Smooth muscle cell of the brain vasculature (primary cell): ENCODE measurements at regions not wholly inside any gene's neighbourhood (a gene's known extent, or its start where the extent isn't known, plus 50 kb on each side); places are given as distances from the start of the nearest gene placed in this dataset.
"Not testable (repeated sequence)": the region's sequence is repeated elsewhere in the genome, so short reads cannot be mapped to it uniquely, and the experiment has no call there.

Source experiments
- DNase-seq: peaks from one replicate; pipeline ENCODE4 v3.0.0-alpha.2; 2012; ENCODE audit warnings: low read depth, low spot score

DNA sequence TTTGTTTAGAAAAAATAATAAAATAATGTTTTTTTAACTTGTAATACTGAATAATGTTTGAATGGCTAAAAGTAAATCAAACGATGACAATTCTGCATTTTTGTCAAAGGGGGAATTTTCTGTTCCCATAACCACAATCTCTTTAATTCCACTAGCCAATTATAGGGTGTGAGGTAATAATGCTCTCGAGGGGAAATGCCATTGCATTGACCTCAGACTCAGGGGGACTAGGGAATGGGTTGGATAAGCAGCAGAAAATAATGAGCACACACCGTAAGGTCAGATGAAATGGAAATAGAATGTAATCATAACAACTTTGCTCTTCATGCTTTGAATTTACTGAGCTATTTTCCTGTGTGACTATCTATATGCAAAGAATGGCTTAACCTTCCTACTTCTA is 584.7 kb downstream of the RFPL4B start:
- no peak for DNase-seq

DNA sequence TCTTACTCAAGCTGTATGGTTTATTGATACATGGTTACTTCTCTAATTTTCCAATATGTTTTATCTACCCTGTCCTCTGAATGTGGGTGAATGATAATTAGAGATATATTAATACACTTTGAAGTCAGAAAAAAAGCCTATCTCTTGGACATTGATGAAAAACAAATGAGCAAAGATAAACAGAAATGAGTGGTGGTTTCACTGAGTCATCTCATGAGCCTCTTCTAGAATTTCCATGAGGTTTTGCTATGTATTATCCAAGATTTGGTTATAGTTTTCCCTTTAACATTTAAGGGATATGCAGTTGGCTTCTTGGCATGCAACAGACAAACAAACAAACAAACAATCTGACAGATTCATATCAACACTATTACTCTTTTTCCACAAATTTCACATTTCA is 586.8 kb downstream of the RFPL4B start:
- DNase-seq = no peak

DNA sequence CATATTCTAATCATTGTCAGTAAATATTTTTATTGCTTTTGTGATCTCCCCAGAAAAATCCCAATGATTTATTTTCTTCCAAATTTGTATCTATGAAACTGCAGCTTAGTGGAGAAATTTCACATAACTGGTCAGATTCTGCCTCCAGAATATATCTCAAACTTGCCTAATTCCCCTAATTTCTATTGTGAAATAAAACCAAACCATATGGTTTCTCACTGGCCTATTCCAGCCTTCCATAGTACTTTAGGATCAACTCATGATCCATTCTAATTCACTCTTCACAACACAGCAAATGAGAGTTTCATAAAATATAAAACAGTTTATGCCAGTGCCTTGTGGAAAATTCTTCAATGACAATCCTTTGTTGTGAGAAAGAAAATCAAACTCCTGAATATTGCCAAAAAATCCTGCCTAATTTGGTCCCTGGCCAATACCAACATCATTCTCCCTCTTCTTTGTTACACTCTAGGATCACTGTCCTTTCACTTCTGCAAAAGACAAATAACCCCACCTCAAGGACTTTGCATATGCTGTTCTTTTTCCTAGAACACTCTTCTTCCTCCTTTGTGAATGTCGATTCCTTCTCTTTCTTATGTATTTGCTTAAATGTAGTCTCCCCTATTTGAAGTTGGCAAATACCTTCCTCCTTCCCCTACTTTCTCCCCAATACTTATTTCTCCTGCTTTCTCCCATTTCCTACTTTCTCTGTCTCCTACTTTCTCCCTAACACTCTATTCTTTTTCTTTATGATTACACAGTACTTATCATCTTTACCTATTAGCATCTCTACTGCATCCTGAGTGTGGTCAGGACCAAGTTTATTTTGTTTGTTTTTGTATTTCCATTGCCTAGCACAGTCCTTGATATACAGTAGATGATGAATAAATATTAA is 587.5 kb downstream of the RFPL4B start:
- no peak for DNase-seq

DNA sequence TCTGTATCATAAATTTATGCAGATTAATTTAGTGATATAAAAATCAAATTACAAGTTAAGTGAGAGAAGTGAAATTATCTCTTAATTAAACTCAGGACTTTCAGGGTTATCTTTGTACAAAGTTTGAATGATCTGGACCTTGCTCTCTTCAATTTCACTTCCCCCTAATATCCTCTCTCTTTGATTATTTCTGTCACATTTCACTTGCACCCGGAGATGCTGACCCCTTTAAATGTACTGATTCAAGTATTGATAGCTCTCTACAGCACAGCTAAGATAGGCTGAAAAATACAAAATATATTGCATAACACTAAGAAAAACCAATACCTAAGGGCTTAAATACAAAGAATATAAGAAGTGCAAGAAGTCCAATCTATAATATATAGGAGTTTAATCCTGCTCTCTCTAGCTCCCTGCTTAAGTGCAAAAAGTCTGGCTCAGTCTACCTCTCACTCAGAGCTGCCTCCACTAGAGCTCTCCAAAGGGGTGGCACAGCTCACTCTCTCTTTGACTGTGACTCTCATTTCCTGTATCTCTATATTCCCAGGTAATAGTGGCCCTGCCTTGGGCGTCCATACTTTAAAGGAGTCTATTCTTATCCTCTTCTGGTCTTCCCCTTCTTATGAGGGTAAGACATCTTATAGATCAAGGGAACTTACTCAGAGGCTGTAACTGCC is 588.4 kb downstream of the RFPL4B start:
- no peak for DNase-seq

DNA sequence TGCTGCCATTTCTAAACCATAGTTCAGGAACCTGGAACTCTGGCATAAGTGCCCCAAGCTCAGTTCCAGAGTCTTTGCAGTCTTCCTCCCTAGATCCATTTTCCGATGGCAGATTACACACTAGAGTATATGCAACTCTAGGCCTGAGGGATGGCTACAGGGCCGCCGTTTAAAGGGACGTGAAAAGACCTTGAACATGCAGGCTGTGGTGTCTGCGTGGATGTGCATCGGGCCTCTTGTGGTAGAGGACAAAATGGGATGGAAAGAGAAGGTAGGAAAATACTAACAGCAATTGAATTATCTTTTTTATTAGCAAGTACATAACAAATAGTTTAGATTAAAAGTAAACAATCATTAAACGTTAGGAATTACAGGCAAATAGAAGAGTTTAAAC is 588.9 kb downstream of the RFPL4B start:
- DNase-seq = no peak

DNA sequence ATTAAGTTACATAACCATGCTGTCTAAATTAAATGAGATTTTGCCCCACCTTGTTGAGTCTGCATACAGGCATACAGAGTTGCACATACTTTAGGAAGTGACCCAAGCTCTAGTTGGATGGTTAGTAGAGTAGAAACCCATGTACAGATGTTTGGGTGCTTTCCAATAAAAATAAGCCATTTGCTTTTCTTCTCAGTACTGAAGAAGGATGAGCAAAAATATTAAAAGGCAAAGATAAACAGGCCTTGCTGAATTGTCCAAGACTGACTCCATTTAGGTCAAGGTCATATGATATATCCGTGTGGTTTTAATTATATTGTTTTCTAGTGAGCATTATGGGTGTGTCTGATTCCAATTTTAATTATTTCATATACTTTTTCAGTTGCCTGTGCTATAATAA is 589.4 kb downstream of the RFPL4B start:
- DNase-seq = peak; percentile 69

DNA sequence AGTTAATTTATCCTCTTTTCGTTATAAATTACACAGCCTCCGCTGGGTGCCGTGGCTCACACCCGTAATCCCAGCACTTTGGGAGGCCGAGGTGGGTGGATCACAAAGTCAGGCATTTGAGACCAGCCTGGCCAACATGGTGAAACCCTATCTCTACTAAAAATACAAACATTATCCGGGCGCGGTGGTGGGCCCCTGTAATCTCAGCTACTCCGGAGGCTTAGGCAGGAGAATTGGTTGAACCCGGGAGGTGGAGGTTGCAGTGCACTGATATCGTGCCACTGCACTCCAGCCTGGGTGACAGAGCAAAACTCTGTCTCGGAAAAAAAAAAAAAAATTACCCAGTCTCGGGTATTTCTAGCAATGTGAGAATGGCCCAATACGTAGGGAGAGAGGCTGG is 590.6 kb downstream of the RFPL4B start:
- not testable (repeated sequence) for DNase-seq

DNA sequence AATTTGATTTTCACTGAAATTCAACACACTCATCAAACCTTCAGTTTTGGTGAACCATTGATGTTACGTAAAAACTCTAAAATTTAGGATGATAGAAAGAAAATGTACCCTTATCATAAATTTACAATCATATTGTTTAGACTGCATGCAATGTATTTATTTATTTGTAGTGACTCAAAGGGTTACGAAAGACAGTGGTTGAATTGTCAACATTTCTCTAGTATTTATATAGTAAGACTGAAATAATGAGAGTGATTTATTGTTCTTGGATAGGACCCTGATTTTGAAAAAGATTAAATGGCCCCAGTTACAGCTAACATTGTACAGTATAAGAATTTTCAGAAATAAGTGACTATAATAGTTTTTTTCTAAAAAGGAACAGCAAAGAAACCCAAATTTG is 591.5 kb downstream of the RFPL4B start:
- no peak for DNase-seq

DNA sequence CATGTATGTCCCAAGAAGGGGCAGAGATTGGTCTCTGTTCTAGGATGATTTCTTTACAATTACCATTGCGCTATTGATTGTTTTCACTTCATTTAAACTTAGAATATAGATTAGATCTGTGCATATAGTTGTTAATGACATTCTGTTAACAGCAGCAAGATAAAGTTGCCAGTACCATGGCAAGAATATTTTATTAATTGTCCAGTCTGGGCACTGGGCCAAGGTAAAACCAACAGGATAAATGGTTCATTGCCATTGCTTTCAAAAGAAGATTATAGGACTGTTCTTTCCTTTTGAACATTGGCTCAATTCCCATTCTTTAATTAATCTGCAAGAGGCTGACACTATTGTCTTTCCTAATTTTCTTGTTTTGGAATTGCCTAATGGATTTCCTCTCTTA is 592.4 kb downstream of the RFPL4B start:
- DNase-seq = no peak

DNA sequence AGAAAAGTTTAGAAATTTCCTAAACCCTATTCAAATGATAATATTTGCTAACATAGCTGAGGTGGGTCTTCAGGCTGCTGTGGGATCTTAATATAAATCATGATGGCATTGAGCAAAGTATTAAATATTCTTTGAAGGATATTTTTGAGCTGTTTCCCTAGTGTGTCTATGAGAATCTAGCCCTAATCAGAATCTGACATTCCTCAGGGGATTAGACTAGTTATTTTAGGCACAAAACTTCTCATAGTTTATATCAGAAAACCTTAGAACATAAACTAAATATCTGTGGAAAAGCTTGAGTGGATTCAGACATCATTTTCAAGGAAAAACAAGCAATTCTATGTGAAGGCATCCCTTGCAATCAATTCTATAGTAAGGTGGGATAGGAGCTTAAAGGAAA is 594.5 kb downstream of the RFPL4B start:
- DNase-seq = no peak

DNA sequence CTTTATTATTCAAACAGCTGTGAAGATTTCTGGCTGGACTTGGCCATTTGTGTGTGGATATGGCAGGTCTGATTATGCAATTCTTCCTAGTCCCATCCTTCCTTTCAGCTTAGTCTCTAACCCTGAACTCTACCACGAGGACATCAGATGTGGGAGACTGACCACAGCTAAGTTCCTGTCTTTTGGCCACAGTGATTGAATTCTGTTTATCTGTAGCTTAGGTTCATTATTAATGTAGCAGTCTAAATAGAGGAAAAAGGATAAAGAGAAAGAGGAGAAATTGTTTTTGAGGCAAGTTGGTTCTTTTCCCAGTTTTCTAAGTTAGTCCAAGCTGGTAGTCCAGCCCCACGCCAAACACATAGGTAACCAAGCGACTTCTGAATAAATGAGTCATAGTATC is 598.9 kb downstream of the RFPL4B start:
- no peak for DNase-seq

DNA sequence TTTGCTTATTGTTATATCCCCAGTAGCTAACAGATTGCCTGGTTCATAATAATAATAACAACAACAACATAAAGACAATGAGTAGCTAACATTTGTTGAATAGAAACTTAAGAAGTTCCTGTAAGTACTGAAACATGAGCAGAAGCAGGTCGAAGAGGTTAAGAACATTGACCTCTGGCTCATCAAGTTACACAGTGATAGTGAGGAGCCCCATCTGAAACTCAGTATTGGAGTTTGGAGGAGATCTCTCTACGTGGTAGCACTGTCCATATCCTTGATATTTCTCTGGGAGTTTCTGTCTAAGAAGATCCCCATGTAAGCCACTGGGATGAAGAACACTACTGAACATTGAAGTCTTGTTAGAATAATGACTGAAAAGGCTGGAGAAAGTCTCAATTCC is 600.4 kb downstream of the RFPL4B start:
- DNase-seq = no peak

DNA sequence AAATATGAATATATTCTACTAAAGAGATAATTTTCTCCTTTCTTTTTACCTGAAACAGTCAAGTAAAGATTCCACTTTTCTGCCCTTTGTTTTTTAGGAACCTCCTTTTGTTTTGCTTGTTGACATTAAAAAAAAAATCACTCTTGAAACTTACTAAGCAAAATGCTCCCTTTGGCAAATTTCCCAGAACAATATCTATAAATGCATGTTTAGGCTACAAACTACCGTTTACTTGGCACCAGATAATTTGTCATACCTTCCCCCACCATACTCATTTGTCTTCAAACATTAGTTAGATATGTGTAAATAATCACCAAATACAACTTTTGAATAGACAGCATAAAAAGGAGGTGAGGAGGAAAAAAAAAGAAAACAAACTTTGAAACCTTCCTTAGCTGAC is 604.7 kb downstream of the RFPL4B start:
- no peak for DNase-seq

DNA sequence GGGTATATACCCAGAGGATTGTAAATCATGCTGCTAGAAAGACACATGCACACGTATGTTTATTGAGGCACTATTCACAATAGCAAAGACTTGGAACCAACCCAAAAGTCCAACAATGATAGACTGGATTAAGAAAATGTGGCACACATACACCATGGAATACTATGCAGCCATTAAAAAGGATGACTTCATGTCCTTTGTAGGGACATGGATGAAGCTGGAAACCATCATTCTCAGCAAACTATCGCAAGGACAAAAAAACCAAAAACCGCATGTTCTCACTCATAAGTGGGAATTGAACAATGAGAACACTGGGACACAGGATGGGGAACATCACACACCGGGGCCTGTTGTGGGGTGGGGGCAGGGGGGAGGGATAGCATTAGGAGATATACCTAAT is 608.6 kb downstream of the RFPL4B start:
- DNase-seq = not testable (repeated sequence)

DNA sequence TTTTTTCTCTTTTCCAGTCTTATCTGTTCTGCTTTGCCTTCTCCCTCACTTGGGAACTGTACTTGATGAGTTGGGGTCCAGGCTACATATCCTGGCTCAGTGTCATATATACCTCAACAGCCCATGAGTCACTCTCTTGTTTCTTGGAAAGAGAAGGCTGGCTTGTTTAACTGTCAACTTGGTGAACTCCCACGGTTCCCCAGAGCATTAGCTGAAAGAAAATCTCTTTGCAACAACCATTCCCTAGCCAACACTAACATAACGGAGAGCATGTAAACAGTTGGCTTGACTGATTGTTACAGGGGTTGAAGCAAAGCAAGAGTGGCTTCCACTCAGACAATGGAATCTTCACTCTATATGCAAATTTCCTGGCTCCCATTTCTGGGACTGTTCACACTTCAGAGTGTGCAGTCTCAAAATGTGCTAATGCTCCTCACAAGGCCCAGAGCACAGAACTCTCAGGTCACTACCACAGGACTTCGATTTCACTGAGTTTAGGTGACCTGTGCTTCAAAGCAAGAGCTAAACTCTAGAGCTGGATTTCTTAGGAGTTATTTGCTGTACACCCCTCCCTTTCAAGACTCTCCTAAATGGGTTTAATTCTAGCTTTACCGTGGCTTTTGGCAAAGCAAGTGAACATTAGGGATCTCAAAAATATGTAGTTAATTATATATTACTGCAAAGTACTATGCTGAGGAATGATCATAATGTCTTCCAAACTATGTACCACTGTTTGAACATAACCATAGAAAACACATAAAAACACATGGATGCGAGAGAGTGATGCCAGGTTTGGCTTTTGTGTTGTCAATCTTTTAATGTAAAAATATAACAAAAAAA is 609.8 kb downstream of the RFPL4B start:
- DNase-seq = peak; percentile 91

DNA sequence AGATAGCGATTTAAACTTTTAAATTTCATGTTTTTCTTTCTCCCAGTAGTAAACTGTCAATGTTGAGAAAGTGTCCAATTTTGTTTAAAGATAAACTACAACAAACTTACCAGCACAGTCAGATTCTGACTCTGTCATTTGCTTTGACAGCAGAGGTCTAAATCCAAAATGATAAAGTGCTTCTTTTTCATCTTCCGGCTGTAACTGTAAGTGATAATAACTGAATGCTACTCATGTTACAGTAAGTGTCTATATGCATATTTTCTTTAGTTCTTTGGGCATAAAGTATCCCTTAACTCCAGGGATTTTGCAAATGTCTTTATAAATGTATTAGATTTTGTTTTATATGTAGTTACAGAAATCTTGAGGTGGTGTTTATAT is 610.4 kb downstream of the RFPL4B start:
- DNase-seq = no peak

DNA sequence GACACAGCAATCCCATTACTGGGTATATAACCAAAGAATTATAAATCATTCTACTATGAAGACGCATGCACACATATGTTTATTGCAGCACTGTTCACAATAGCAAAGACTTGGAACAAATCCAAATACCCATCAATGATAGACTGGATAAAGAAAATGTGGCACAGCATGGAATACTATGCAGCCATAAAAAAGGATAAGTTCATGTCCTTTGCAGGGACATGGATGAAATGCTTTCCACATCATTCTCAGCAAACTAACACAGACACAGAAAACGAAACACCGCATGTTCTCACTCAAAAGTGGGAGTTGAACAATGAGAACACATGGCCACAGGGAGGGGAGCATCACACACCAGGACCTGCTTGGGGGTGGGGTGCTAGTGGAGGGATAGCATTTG is 613.0 kb downstream of the RFPL4B start:
- DNase-seq = not testable (repeated sequence)

DNA sequence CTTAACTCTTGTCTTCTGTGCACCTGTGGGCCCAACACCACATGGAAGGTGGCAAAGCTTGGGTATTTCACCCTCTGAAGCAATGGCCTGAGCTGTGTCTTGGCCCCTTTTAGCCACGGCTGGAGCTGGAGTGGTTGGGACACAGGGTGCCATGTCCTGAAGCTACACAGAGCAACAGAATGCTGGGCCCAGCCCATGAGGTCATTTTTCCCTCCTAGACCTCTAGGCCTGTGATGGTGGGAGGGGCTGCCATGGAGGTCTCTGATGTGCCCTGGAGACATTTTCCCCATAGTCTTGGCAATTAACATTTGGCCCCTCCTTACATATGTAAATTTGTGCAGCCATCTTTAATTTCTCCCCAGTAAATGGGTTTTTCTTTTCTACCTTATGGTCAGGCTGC is 620.8 kb downstream of the RFPL4B start:
- DNase-seq = no peak

DNA sequence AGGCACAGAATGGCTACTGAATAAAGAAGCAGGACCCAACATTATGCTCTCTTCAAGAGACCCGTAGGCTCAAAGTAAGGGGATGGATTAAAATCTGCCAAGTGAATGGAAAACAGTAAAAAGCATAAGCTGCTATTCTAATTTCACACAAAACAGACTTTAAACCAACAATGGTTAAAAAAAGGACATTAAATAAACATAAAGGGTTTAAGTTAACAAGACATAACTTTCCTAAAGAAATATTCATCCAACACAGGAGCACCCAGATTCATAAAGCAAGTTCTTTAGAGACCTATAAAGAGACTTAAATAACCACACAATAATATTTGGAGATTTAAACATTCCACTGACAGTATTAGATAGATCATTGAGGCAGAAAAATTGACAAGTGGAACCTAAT is 624.5 kb downstream of the RFPL4B start:
- DNase-seq = no peak

DNA sequence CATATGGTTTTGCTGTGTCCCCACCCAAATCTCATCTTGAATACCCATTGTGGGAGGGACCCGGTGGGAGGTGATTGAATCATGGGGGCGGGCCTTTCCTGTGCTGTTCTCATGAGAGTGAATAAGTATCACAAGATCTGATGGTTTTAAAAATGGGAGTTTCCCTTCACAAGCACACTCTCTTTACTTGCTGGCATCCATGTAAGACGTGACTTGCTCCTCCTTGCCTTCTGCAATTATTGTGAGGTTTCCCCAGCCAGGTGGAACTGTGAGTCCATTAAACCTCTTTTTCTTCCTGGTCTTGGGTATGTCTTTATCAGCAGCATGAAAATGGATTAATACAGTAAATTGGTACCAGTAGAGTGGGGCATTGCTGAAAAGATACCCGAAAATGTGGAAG is 627.8 kb downstream of the RFPL4B start:
- DNase-seq = not testable (repeated sequence)

DNA sequence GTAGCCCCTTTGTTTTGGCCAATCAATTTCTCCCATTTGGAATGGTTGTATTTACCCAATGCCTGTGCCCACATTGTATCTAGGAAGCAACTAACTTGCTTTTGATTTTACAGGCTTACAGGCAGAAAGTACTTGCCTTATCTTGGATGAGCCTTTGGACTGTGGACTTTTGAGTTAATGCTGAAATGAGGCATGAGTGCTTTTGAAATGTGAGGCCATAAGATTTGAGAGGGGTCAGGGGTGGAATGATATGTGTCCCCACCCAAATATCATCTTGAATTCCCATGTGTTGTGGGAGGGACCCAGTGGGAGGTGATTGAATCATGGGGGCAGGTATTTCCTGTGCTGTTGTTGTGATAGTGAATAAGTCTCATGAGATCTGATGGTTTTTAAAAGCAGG is 629.4 kb downstream of the RFPL4B start:
- DNase-seq = not testable (repeated sequence)

DNA sequence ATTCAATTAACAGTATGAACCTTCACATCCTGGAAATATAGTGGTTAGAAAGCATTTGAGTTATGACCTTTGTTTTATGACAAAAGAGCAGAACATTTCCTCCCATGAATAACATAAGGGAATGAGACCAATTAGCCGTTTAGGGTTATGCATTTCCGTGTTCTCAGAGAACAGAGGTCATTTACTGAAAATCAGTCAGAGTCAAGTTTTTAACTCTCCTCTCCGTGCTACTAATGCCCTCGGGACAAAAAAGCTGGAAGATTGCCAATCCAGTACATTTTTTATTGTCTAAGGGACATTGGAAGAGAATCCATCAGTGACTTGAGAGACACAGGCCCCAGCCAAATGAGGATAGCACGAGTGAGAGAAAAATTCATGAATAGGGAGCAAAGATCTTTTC is 632.7 kb downstream of the RFPL4B start:
- DNase-seq = peak; percentile 24
